NCI-H2196 (cell line): ENCODE measurements at regions not wholly inside any gene's neighbourhood (a gene's known extent, or its start where the extent isn't known, plus 50 kb on each side); places are given as distances from the start of the nearest gene placed in this dataset.

Source experiments
- DNase-seq: peaks from one replicate; lab custom pipeline; 2025; ENCODE audit not compliant: unreplicated experiment; lab: John Stamatoyannopoulos, UW

DNA sequence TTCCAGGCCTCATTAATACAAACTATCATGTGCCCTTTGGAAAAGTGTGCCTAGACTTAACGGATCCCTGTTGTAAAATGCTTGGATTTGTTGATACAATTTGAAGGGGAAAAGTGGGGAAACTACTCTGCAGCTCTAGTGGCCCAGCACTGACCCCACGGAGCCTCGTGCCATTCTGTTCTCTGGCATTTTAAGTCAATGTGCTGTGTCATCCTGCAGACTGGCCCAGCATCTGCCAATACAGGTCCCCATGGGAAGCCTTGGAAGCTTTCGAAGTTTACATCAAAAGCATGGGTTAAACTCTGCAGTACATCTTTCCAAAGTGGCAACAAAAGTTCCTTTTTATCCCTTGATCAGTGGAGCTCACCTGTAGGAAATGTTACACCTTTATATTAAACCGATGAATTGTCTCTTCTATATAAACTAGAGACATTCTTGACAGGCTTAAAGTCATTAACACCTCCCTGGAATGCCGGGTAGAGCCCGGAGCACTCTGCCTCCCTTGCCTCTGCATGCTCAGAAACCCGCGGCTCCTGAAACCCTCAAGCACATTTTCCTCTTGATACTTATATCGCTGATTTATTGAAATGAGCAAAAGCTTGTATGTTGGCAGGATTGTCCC lies 596.0 kb upstream of the ADAMTS16 start:
- no peak for DNase-seq

- DNase-seq: no peak
Observed at GRCh38 chr5:4547547-4547946, 592.6 kb upstream of the ADAMTS16 start.

- DNase-seq: no peak
Observed at GRCh38 chr5:4548341-4548740, 591.8 kb upstream of the ADAMTS16 start.

DNA sequence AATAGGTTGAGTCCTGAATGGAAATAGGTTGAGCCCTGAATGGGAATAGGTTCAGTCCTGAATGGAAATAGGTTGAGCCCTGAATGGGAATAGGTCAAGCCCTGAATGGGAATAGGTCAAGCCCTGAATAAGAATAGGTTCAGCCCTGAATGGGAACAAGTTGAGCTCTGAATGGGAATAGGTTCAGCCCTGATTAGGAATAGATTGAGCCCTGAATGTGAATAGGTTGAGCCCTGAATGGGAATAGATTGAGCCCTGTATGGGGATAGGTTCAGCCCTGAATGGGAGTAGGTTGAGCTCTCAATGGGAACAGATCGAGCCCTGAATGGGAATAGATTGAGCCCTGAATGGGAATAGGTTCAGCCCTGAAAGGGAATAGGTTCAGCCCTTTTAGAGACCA lies 590.8 kb upstream of the ADAMTS16 start:
- no peak for DNase-seq

DNA sequence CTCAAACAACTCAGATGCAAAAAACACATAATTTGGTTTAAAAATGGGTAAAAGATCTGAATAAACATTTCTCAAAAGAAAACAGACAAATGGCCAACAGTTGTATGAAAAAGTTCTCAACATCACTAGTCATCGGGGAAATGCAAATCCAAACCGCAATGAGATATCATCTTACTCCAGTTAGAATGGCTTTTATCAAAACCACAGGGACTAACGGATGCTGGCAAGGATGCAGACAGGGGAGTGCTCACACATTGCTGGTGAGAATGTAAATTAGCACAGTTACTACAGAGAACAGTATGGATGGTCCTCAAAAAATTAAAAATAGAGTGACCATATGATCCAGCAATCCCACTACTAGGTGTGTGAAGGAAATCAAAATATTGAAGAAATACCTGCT lies 589.1 kb upstream of the ADAMTS16 start:
- DNase-seq: no peak

DNA sequence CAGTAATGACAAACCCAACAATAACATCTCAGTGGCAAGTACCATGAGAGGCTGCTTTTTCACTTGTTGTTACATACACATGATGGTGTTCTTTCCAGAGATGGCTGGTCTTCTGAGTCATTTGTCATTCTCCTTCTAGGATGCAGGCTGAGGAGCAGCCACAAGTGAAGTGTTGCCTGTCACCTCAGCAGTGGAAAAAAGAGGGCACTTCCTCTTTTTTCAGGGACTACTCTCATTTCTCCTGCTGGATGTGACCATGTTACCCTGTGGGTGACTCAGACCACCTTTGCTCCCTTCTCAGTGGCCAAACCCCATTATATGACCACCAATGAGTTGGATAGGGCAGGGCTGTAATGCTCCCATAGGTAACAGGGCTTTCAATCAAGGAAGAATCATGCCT lies 587.0 kb upstream of the ADAMTS16 start:
- no peak for DNase-seq

GRCh38 chr5:4553978-4554377 lies 586.2 kb upstream of the ADAMTS16 start:
- DNase-seq: no peak

DNA sequence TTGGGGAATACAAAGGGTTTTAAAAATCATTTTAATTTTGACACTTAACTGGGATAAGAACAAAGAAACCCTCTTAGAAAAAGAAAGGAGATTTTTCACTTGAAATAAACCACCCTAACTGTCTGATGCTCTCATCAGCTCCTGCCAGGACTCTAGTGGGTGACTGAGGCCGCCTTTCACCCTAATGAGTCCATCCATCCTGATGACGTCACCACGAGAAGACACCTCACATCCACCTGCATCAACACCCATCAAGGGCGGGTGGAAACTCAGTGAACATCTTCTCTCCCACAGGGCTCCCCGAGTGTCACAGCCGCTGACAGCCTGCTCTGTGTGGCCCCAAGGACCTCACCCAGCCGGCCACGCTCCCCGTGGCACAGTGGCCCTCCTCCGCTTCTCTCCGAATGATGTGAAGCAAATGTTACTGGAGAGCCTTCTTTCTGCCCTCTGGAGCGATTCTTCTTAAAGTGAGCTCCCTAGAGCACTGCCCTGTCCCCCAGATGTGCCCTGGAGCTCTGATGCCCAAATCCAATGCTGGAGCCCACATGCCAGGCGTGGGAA lies 584.3 kb upstream of the ADAMTS16 start:
- DNase-seq: no peak

- DNase-seq: no peak
Observed at GRCh38 chr5:4561403-4561802, 578.7 kb upstream of the ADAMTS16 start.

DNA sequence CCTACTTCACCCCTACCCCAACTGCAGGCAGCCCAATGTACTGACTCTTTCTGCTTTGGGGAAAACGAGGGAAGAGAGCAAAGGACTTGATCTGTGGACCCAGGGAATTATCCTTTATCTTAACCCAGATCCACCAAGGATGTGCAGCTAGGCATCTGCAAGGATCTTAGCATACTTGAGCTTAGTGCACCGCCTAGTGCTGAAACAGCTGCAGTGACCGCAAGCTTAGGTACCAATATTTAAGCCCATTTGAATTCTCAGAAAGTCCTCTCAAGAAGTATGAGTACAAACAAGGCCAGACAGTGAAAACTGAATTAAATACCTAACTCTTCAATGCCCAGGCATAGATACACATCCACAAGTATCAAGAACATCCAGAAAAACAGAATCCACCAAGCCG lies 576.7 kb upstream of the ADAMTS16 start:
- DNase-seq: no peak

GRCh38 chr5:4570047-4570995 lies 569.8 kb upstream of the ADAMTS16 start:
- DNase-seq: no peak

- no peak for DNase-seq
Observed at GRCh38 chr5:4571248-4571948, 568.7 kb upstream of the ADAMTS16 start.

DNA sequence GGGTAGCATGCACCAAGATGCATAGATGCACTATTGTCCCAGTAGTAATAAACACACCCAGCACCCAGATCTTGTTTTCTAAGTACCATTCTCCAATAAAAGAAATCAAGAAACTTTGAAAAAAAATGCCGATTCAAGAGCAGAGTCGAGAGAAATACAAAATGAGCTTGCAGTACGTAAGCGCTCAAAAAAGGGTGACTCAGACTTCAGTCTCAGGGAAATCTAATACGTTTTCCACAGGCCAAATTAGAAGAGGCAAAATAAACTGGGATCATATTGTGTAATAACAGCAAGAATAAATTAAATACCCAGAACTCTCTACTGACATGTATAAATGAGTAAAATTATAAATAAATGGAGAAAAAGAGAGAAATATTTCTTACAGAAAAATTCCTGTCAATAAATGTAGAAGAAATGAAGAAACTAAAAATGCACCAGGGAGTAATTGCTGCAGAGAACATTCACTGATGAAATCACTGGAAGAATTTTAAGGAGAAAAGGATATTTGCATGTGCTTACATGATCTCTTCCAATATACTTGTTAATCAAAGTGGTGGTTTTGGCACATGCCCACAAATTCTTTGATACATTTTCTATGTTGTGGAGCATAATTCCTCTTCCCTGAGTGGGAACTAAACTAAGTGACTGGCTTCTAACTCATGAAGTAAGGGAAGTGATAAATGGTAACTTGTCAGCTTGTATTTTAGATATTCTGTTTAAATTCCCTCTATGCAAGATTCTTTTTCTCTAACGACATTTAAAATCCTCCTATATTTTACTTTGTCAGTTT lies 567.6 kb upstream of the ADAMTS16 start:
- no peak for DNase-seq

- no peak for DNase-seq
Observed at GRCh38 chr5:4575608-4576007, 564.5 kb upstream of the ADAMTS16 start.

- no peak for DNase-seq
Observed at GRCh38 chr5:4576161-4576748, 563.9 kb upstream of the ADAMTS16 start.

- DNase-seq: no peak
Observed at GRCh38 chr5:4576908-4577307, 563.2 kb upstream of the ADAMTS16 start.

DNA sequence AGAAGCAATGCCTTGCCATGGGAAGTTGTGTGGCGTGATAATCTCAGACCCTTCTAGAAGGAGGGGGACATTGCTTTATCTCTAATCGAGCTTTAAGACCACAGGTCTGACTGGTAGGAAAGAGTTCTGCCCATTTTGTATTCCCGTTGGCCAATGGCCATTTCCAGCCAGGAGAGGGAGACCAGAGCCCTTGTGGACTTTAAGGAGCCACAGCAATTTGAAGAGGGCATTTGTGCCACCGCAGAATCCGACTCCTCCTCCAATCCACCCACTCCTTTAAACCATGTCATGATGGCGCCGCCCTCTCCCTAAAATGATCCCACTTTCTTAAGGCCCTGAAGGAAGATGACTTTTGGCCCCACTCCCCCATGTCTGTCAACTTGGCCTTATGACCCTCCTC lies 560.5 kb upstream of the ADAMTS16 start:
- no peak for DNase-seq

GRCh38 chr5:4580772-4581171 lies 559.4 kb upstream of the ADAMTS16 start:
- DNase-seq: no peak

DNA sequence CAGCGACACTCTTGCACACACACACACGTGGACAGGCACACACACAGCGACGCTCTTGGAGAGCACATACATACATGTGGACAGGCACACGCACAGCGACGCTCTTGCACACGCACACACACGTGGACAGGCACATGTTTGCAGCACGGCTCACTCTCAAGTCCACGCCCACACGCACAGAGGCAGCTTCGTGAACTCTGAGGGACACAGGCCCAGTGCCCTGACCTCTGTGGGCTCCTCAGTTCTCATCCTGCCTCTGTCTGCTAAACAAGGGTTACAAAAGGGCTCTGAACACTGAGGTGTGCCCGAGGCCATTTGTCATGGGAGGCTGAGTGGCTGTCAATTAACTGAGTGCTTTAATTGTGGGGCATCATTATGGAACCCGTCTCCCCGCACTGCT lies 558.8 kb upstream of the ADAMTS16 start:
- no peak for DNase-seq

DNA sequence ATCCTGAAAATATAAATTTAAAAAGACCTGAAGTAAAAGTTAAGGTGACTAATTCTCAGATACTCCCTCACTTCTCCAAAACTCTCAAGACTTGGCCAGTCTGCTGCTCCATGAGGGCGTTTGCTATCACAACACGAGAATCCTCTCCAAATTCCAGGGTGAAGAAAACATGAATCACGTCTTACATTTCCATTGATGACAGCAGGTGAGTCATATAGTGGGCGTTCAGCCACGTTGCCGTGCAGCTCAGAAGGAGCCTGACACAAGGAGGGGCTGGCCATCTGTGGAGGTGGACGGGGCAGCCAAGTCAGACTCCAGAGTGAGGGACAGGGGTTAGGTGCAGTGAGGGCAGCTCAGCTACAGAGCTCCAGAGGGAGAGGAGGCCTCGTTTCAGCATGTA lies 555.1 kb upstream of the ADAMTS16 start:
- no peak for DNase-seq
